ENCODE measurements at regions not wholly inside any gene's neighbourhood (a gene's known extent, or its start where the extent isn't known, plus 50 kb on each side); places are given as distances from the start of the nearest gene placed in this dataset.

- TF ChIP-seq RNF2 (IDR thresholded peaks at IDR 0.05; ENCODE audit: borderline replicate concordance, low read depth, low read length, missing control alignments, poor library complexity, severe bottlenecking) (no peak), HDAC6 (IDR thresholded peaks at IDR 0.05; ENCODE audit: low read depth, low read length) (no peak), CBX5 (IDR thresholded peaks at IDR 0.05; ENCODE audit: low read depth, low read length) (no peak)
Measured at GRCh38 chr15:47932261-47932660, 188.5 kb upstream of the SLC24A5 start (continued).
